CD4-positive, alpha-beta T cell treated with Interleukin-4 for 4 hours (primary cell): ENCODE measurements at regions not wholly inside any gene's neighbourhood (a gene's known extent, or its start where the extent isn't known, plus 50 kb on each side); places are given as distances from the start of the nearest gene placed in this dataset.
"Not testable (repeated sequence)": the region's sequence is repeated elsewhere in the genome, so short reads cannot be mapped to it uniquely, and the experiment has no call there.

Source experiments
- DNase-seq: peaks from one replicate; pipeline ENCODE4 v3.0.0-alpha.2; 2020

- no peak for DNase-seq
These were observed 207.1 kb downstream of the ACKR3 start for GRCh38 chr2:236776695-236777251.

GRCh38 chr2:236777408-236777807 is 207.8 kb downstream of the ACKR3 start:
- DNase-seq: no peak

GRCh38 chr2:236781933-236782816 is 212.6 kb downstream of the ACKR3 start:
- DNase-seq: no peak

- DNase-seq: no peak
These were observed 213.3 kb downstream of the ACKR3 start for GRCh38 chr2:236782938-236783337.

GRCh38 chr2:236783417-236784020 is 213.9 kb downstream of the ACKR3 start:
- no peak for DNase-seq

- no peak for DNase-seq
These were observed 216.0 kb downstream of the ACKR3 start for GRCh38 chr2:236785611-236786057.

GRCh38 chr2:236786751-236787150 is 217.1 kb downstream of the ACKR3 start:
- DNase-seq: no peak

GRCh38 chr2:236787376-236787775 is 217.8 kb downstream of the ACKR3 start:
- DNase-seq: not testable (repeated sequence)

- peak; percentile 2 for DNase-seq
These were observed 218.3 kb downstream of the ACKR3 start for GRCh38 chr2:236787885-236788284.

GRCh38 chr2:236790963-236791362 is 221.3 kb downstream of the ACKR3 start:
- DNase-seq: no peak

- DNase-seq: no peak
These were observed 223.7 kb downstream of the ACKR3 start for GRCh38 chr2:236793023-236794011.

GRCh38 chr2:236794176-236794957 is 224.7 kb downstream of the ACKR3 start:
- no peak for DNase-seq

GRCh38 chr2:236795169-236795860 is 225.7 kb downstream of the ACKR3 start:
- DNase-seq: no peak

- DNase-seq: no peak
These were observed 226.2 kb downstream of the ACKR3 start for GRCh38 chr2:236795861-236796219.

- no peak for DNase-seq
These were observed 226.6 kb downstream of the ACKR3 start for GRCh38 chr2:236796236-236796635.

- DNase-seq: no peak
These were observed 227.8 kb downstream of the ACKR3 start for GRCh38 chr2:236797411-236797810.

- DNase-seq: no peak
These were observed 228.9 kb downstream of the ACKR3 start for GRCh38 chr2:236798491-236798890.

GRCh38 chr2:236799391-236800026 is 229.9 kb downstream of the ACKR3 start:
- DNase-seq: no peak

- no peak for DNase-seq
These were observed 233.2 kb downstream of the ACKR3 start for GRCh38 chr2:236802862-236803261.

- DNase-seq: no peak
These were observed 234.0 kb downstream of the ACKR3 start for GRCh38 chr2:236803621-236804020.
